ENCODE measurements at regions not wholly inside any gene's neighbourhood (a gene's known extent, or its start where the extent isn't known, plus 50 kb on each side); places are given as distances from the start of the nearest gene placed in this dataset.

GRCh38 chr20:55365745-55366144 is 639.6 kb downstream of the CBLN4 start:
- no peak overlapping the region for H2BK120ac ChIP-seq (ENCODE audit: low read depth, low read length)
- no peak overlapping the region for H3K27ac ChIP-seq (ENCODE audit: low read length, poor library complexity, severe bottlenecking)
- H3K4me1 ChIP-seq (ENCODE audit: control insufficient read depth, insufficient read depth, low read depth, low read length), result no peaks in the 10 kb centered on the region
- H3K27me3 ChIP-seq (ENCODE audit: control insufficient read depth in 1 of 2, insufficient read depth in 1 of 2, low read length in 2 of 2), result no peaks in the 10 kb centered on the region
- H3K4ac ChIP-seq (ENCODE audit: low read depth in 1 of 2, low read length in 2 of 2), result no peak overlapping the region
- no peaks in the 10 kb centered on the region for H3K36me3 ChIP-seq (ENCODE audit: control insufficient read depth in 1 of 2, insufficient read depth in 2 of 2, low read depth in 1 of 2, low read length in 2 of 2)
- no peak overlapping the region for H2BK15ac ChIP-seq (ENCODE audit: low read depth, poor library complexity, severe bottlenecking)
- no peak overlapping the region for H3K9ac ChIP-seq (ENCODE audit: low read length)
- no CpG with 5 or more reads among the region's 3 CpGs for WGBS
- DNase-seq, result no peak
- no peak overlapping the region for H3K14ac ChIP-seq (ENCODE audit: low read length in 2 of 2)
- no peak overlapping the region for H3K18ac ChIP-seq (ENCODE audit: low read depth in 1 of 2, low read length in 2 of 2)
- no peak overlapping the region for H4K8ac ChIP-seq (ENCODE audit: low read length)
- H3K4me2 ChIP-seq (ENCODE audit: low read length, poor library complexity, severe bottlenecking), result no peak overlapping the region
- H3K79me1 ChIP-seq (replicated peaks; ENCODE audit: low read length, poor library complexity, severe bottlenecking), result no peaks in the 10 kb centered on the region
- H2BK5ac ChIP-seq (ENCODE audit: low read depth, low read length, poor library complexity, severe bottlenecking), result no peak overlapping the region
- no peak overlapping the region for H2BK12ac ChIP-seq (ENCODE audit: low read length in 2 of 2)
- H3K4me3 ChIP-seq (ENCODE audit: insufficient read depth in 1 of 2, low read depth in 1 of 2, low read length in 2 of 2), result no peak overlapping the region
- no peak overlapping the region for H2AFZ ChIP-seq (ENCODE audit: low read depth, low read length)
- H4K91ac ChIP-seq (ENCODE audit: low read length), result no peak overlapping the region
- no peak overlapping the region for H3K23ac ChIP-seq (ENCODE audit: low read length in 2 of 2)
- H2AK5ac ChIP-seq (ENCODE audit: low read length, severe bottlenecking), result no peak overlapping the region
- no peaks in the 10 kb centered on the region for H3K9me3 ChIP-seq (ENCODE audit: control insufficient read depth, low read length)

- Histone ChIP-seq H3K14ac (ENCODE audit: low read length in 2 of 2) (no peak overlapping the region), H2BK15ac (ENCODE audit: low read depth, poor library complexity, severe bottlenecking) (no peak overlapping the region), H3K27me3 (ENCODE audit: control insufficient read depth in 1 of 2, insufficient read depth in 1 of 2, low read length in 2 of 2) (no peaks in the 10 kb centered on the region), H3K27ac (ENCODE audit: low read length, poor library complexity, severe bottlenecking) (no peak overlapping the region), H3K36me3 (ENCODE audit: control insufficient read depth in 1 of 2, insufficient read depth in 2 of 2, low read depth in 1 of 2, low read length in 2 of 2) (no peaks in the 10 kb centered on the region), H2BK12ac (ENCODE audit: low read length in 2 of 2) (no peak overlapping the region), H3K18ac (ENCODE audit: low read depth in 1 of 2, low read length in 2 of 2) (no peak overlapping the region), H3K79me1 (replicated peaks; ENCODE audit: low read length, poor library complexity, severe bottlenecking) (no peaks in the 10 kb centered on the region), H2AK5ac (ENCODE audit: low read length, severe bottlenecking) (no peak overlapping the region), H3K9ac (ENCODE audit: low read length) (no peak overlapping the region), H2BK5ac (ENCODE audit: low read depth, low read length, poor library complexity, severe bottlenecking) (no peak overlapping the region), H3K23ac (ENCODE audit: low read length in 2 of 2) (no peak overlapping the region), H2BK120ac (ENCODE audit: low read depth, low read length) (no peak overlapping the region), H4K8ac (ENCODE audit: low read length) (no peak overlapping the region), H3K4ac (ENCODE audit: low read depth in 1 of 2, low read length in 2 of 2) (no peak overlapping the region), H3K4me2 (ENCODE audit: low read length, poor library complexity, severe bottlenecking) (no peak overlapping the region), H3K4me3 (ENCODE audit: insufficient read depth in 1 of 2, low read depth in 1 of 2, low read length in 2 of 2) (no peak overlapping the region), H3K4me1 (ENCODE audit: control insufficient read depth, insufficient read depth, low read depth, low read length) (no peaks in the 10 kb centered on the region), H2AFZ (ENCODE audit: low read depth, low read length) (no peak overlapping the region), H4K91ac (ENCODE audit: low read length) (no peak overlapping the region), H3K9me3 (ENCODE audit: control insufficient read depth, low read length) (no peaks in the 10 kb centered on the region)
- DNase-seq, result no peak
- 95% methylated on average over 1 of the region's 1 CpG for WGBS
These were observed 644.4 kb downstream of the CBLN4 start for GRCh38 chr20:55360895-55361294.

GRCh38 chr20:55354720-55355119 is 650.6 kb downstream of the CBLN4 start:
- no peak for DNase-seq
- no peak overlapping the region for H2BK12ac ChIP-seq (ENCODE audit: low read length in 2 of 2)
- no peaks in the 10 kb centered on the region for H3K36me3 ChIP-seq (ENCODE audit: control insufficient read depth in 1 of 2, insufficient read depth in 2 of 2, low read depth in 1 of 2, low read length in 2 of 2)
- H2BK15ac ChIP-seq (ENCODE audit: low read depth, poor library complexity, severe bottlenecking), result no peak overlapping the region
- H3K4me3 ChIP-seq (ENCODE audit: insufficient read depth in 1 of 2, low read depth in 1 of 2, low read length in 2 of 2), result no peak overlapping the region
- H2BK5ac ChIP-seq (ENCODE audit: low read depth, low read length, poor library complexity, severe bottlenecking), result no peak overlapping the region
- WGBS, result 75% methylated on average over 3 of the region's 3 CpGs
- H3K79me1 ChIP-seq (replicated peaks; ENCODE audit: low read length, poor library complexity, severe bottlenecking), result no peaks in the 10 kb centered on the region
- no peak overlapping the region for H3K4me2 ChIP-seq (ENCODE audit: low read length, poor library complexity, severe bottlenecking)
- no peak overlapping the region for H4K8ac ChIP-seq (ENCODE audit: low read length)
- no peak overlapping the region for H2AK5ac ChIP-seq (ENCODE audit: low read length, severe bottlenecking)
- H4K91ac ChIP-seq (ENCODE audit: low read length), result no peak overlapping the region
- no peak overlapping the region for H2BK120ac ChIP-seq (ENCODE audit: low read depth, low read length)
- no peaks in the 10 kb centered on the region for H3K27me3 ChIP-seq (ENCODE audit: control insufficient read depth in 1 of 2, insufficient read depth in 1 of 2, low read length in 2 of 2)
- no peak overlapping the region for H3K9ac ChIP-seq (ENCODE audit: low read length)
- H3K23ac ChIP-seq (ENCODE audit: low read length in 2 of 2), result no peak overlapping the region
- H3K4me1 ChIP-seq (ENCODE audit: control insufficient read depth, insufficient read depth, low read depth, low read length), result peaks cover 2% of the 10 kb centered on the region
- no peak overlapping the region for H2AFZ ChIP-seq (ENCODE audit: low read depth, low read length)
- H3K14ac ChIP-seq (ENCODE audit: low read length in 2 of 2), result no peak overlapping the region
- no peak overlapping the region for H3K27ac ChIP-seq (ENCODE audit: low read length, poor library complexity, severe bottlenecking)
- no peak overlapping the region for H3K4ac ChIP-seq (ENCODE audit: low read depth in 1 of 2, low read length in 2 of 2)
- H3K9me3 ChIP-seq (ENCODE audit: control insufficient read depth, low read length), result no peaks in the 10 kb centered on the region
- no peak overlapping the region for H3K18ac ChIP-seq (ENCODE audit: low read depth in 1 of 2, low read length in 2 of 2)

GRCh38 chr20:55353206-55353605 is 652.1 kb downstream of the CBLN4 start:
- no peaks in the 10 kb centered on the region for H3K79me1 ChIP-seq (replicated peaks; ENCODE audit: low read length, poor library complexity, severe bottlenecking)
- H2AFZ ChIP-seq (ENCODE audit: low read depth, low read length), result no peak overlapping the region
- no peak overlapping the region for H2BK120ac ChIP-seq (ENCODE audit: low read depth, low read length)
- no peak overlapping the region for H3K4me3 ChIP-seq (ENCODE audit: insufficient read depth in 1 of 2, low read depth in 1 of 2, low read length in 2 of 2)
- H2AK5ac ChIP-seq (ENCODE audit: low read length, severe bottlenecking), result no peak overlapping the region
- H3K9ac ChIP-seq (ENCODE audit: low read length), result no peak overlapping the region
- no peak overlapping the region for H3K4ac ChIP-seq (ENCODE audit: low read depth in 1 of 2, low read length in 2 of 2)
- H4K91ac ChIP-seq (ENCODE audit: low read length), result no peak overlapping the region
- no peak overlapping the region for H2BK5ac ChIP-seq (ENCODE audit: low read depth, low read length, poor library complexity, severe bottlenecking)
- no peak overlapping the region for H3K4me2 ChIP-seq (ENCODE audit: low read length, poor library complexity, severe bottlenecking)
- H3K36me3 ChIP-seq (ENCODE audit: control insufficient read depth in 1 of 2, insufficient read depth in 2 of 2, low read depth in 1 of 2, low read length in 2 of 2), result no peaks in the 10 kb centered on the region
- WGBS, result 51% methylated on average over 1 of the region's 1 CpG
- no peak overlapping the region for H3K18ac ChIP-seq (ENCODE audit: low read depth in 1 of 2, low read length in 2 of 2)
- H4K8ac ChIP-seq (ENCODE audit: low read length), result no peak overlapping the region
- DNase-seq, result no peak
- peaks cover 2% of the 10 kb centered on the region for H3K4me1 ChIP-seq (ENCODE audit: control insufficient read depth, insufficient read depth, low read depth, low read length)
- H3K14ac ChIP-seq (ENCODE audit: low read length in 2 of 2), result no peak overlapping the region
- no peaks in the 10 kb centered on the region for H3K9me3 ChIP-seq (ENCODE audit: control insufficient read depth, low read length)
- no peak overlapping the region for H3K27ac ChIP-seq (ENCODE audit: low read length, poor library complexity, severe bottlenecking)
- H2BK12ac ChIP-seq (ENCODE audit: low read length in 2 of 2), result no peak overlapping the region
- H3K27me3 ChIP-seq (ENCODE audit: control insufficient read depth in 1 of 2, insufficient read depth in 1 of 2, low read length in 2 of 2), result no peaks in the 10 kb centered on the region
- no peak overlapping the region for H2BK15ac ChIP-seq (ENCODE audit: low read depth, poor library complexity, severe bottlenecking)
- no peak overlapping the region for H3K23ac ChIP-seq (ENCODE audit: low read length in 2 of 2)

Data from mesenchymal stem cell (in vitro differentiated cells and primary cell).